GM12878 (cell line): ENCODE measurements at regions not wholly inside any gene's neighbourhood (a gene's known extent, or its start where the extent isn't known, plus 50 kb on each side); places are given as distances from the start of the nearest gene placed in this dataset.

Experiments
- DPF2 ChIP-seq: fragments of 450-650 bp; IDR thresholded peaks from 2 replicates; pipeline ENCODE4 v1.6.1; 2017; ENCODE audit warnings: mild to moderate bottlenecking
- NBN ChIP-seq: fragments of 450-650 bp; IDR thresholded peaks from 2 replicates; pipeline ENCODE4 v1.6.1; 2016
- POLR2AphosphoS5 ChIP-seq: IDR thresholded peaks from 2 replicates; pipeline ENCODE4 v1.6.1; 2011; ENCODE audit warnings: mild to moderate bottlenecking, low read length, inconsistent platforms
- STAT3 ChIP-seq: IDR thresholded peaks from 2 replicates; pipeline ENCODE4 v1.6.1; 2011; ENCODE audit warnings: low read depth, low read length, improper control_type of control experiment
- TF ChIP-seq, protein P1 (sequence below), 3 experiments: IDR thresholded peaks in 2 of 3; conservative IDR thresholded peaks in 1 of 3; 2 replicates each; pipeline ENCODE4 v1.5.1; 2011; ENCODE audit warnings: low read depth in 3 of 3, low read length in 3 of 3, mild to moderate bottlenecking in 3 of 3, control low read depth in 2 of 3, moderate library complexity in 2 of 3, inconsistent platforms in 1 of 3, mixed read lengths in 1 of 3; ENCODE audit not compliant: control insufficient read depth in 2 of 3, insufficient read depth in 1 of 3; ENCODE audit errors: extremely low read depth in 1 of 3
- TF ChIP-seq, protein P2 (sequence below): IDR thresholded peaks from 2 replicates; pipeline ENCODE4 v1.6.1; 2012; ENCODE audit warnings: low read depth, low read length, improper control_type of control experiment

DNA sequence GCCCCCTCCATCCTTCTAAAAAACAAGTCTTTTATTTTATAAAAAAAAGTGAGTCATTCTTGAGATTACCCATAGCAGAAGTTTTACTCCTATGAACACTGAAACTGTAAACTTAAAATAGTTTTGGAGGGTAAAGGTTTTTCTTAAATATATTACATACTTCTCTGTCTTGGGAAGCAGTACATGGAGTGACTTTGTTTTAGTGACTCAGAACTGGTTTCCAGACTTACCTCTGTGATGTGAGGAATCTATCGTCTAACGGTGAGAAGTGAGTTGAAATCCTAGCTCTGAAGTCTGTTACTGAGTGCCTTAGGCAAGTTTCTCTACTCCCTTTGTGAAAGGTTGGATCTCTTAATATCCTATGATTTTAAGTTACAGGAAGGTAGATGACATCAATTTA is 176.3 kb upstream of the POU3F1 start:
- TF ChIP-seq, protein P1, sequence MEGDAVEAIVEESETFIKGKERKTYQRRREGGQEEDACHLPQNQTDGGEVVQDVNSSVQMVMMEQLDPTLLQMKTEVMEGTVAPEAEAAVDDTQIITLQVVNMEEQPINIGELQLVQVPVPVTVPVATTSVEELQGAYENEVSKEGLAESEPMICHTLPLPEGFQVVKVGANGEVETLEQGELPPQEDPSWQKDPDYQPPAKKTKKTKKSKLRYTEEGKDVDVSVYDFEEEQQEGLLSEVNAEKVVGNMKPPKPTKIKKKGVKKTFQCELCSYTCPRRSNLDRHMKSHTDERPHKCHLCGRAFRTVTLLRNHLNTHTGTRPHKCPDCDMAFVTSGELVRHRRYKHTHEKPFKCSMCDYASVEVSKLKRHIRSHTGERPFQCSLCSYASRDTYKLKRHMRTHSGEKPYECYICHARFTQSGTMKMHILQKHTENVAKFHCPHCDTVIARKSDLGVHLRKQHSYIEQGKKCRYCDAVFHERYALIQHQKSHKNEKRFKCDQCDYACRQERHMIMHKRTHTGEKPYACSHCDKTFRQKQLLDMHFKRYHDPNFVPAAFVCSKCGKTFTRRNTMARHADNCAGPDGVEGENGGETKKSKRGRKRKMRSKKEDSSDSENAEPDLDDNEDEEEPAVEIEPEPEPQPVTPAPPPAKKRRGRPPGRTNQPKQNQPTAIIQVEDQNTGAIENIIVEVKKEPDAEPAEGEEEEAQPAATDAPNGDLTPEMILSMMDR (IDR thresholded peaks at IDR 0.05 in 2 of 3, conservative IDR thresholded peaks at IDR 0.05 in 1 of 3; ENCODE audit: control insufficient read depth in 2 of 3, extremely low read depth in 1 of 3, insufficient read depth in 1 of 3, low read depth in 3 of 3, low read length in 3 of 3) = no peak
- TF ChIP-seq STAT3 (no peak), DPF2 (no peak), POLR2AphosphoS5 (no peak), NBN (no peak)
- TF ChIP-seq, protein P2, sequence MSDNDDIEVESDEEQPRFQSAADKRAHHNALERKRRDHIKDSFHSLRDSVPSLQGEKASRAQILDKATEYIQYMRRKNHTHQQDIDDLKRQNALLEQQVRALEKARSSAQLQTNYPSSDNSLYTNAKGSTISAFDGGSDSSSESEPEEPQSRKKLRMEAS = no peak
